GM18870 (cell line): ENCODE measurements at regions not wholly inside any gene's neighbourhood (a gene's known extent, or its start where the extent isn't known, plus 50 kb on each side); places are given as distances from the start of the nearest gene placed in this dataset.
"Not testable (repeated sequence)": the region's sequence is repeated elsewhere in the genome, so short reads cannot be mapped to it uniquely, and the experiment has no call there.

Experiments
- ATAC-seq: cut with Tn5 transposase; IDR thresholded peaks from one replicate; pipeline ENCODE4 v1.9.1; 2021; ENCODE audit warnings: moderate library complexity; ENCODE audit not compliant: unreplicated experiment

DNA sequence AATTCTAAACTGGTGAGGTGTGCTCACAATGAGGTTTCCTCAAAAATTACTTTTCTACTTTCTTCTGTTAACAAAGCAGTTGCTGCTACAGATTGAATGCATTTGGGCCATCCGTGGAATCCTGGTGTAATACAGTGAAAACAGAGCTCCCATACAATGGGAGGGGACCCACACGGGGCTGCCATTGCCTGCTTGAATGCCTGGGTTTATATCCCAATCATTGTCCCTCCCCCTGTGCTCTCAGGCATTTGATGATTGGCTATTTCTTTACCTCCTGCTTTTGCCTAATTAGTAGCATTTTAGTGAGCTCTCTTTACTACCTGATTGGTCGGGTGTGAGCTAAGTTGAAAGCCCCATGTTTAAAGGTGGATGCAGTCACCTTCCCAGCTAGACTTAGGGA is 52.9 kb upstream of the CSF1 start:
- ATAC-seq = not testable (repeated sequence)

DNA sequence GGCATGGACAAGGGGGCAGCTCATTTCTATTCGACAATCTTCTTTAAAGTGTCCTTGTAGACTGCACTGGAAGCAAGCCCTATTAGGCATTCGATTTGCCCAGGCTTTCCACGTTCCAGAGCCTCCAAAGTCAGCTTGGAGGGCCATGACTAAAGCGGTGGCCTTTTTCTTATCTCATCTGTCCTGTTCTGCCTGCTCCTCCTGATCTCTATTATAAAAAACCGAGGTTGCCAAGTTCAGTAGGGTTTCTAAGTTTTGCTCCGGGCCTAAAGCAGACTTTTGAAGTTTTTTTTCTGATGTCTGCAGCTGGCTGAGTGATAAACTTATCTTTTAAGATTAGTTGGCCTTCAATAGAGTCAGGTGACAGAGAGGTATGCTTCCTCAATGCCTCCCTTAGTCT is 54.7 kb upstream of the CSF1 start:
- ATAC-seq = not testable (repeated sequence)

DNA sequence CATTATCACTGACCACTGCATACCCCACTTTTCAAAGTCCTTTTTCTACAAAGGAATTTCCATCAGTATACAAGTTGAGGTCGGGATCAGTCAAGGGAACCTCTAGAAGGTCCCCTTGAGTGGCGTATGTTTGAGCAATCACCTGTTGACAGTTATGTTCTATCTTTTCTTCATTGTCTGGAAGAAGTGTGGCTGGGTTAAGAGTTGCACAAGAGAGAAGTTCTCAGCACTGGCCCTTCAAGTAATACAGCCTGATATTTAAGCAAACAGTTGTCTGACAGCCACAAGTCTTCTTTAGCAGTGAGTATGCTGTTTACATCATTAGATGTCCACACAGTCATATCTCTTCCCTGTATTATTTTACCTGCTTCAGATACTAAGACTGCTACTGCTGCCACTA is 56.7 kb upstream of the CSF1 start:
- not testable (repeated sequence) for ATAC-seq

DNA sequence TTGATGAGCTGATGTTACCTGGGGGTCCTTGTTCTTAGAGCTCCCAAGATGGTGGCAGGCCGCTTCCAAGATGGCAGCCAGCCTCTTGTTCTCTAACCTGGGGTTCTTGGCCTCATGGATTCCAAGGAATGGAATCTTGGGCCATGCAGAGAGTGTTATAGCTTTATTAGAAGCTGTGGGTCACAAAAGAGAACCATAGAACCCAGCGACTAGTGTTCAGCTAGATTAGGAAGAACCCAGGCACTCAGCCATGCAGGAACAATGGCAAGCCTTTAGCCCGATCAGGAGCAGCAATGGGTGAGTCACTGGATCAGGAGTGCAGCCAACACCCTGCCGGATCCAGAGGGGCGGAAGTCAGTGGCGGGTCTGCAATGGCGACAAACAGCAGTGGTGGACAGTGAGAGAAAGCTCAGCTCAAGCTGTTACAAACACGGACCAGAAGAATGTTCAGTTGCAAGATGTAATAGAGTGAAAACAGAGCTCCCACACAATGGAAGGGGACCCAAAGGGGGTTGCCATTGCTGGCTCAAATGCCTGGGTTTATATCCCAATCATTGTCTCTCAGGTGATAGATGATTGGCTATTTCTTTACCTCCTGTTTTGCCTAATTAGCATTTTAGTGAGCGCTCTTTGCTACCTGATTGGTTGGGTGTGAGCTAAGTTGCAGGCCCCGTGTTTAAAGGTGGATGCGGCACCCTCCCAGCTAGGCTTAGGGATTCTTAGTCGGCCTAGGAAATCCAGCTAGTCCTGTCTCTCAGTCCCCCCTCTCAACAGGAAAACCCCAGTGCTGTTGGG is 58.2 kb upstream of the CSF1 start:
- ATAC-seq = not testable (repeated sequence)

DNA sequence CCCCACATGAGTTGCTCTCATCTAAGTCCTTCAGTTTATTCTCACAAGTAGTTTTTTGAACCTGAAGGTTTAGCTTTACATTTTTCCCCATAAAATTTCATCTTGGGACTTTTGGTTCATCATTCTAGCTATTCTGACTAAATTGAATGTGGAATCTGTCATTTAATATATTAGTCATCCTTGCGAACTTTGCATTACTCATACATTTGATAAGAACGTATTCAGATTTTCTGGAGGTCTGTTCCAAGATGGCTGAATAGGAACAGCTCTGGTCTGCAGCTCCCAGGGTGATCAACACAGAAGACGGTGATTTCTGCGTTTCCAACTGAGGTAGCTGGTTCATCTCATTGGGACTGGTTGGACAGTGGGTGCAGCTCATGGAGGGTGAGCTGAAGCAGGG is 59.8 kb upstream of the CSF1 start:
- no peak for ATAC-seq

DNA sequence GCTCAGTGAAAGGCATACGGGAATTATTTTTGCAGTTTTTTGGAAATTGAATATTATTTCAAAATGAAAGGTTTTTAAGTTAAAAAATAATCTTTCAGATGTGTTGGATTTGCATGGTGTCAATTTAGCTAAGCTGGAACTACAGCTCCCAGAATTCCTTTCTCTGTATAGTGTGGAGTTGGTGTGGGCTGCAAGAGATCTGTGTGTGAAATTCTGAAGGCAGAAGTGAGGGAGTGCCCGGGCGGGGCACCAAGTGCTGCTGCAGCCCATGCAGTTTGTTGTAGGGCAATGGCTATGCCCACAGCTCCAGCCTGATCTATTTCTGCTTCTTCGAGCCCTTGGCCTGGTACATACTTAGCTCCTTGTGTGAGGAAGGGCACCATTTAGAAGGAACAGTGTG is 60.5 kb upstream of the CSF1 start:
- ATAC-seq = no peak

DNA sequence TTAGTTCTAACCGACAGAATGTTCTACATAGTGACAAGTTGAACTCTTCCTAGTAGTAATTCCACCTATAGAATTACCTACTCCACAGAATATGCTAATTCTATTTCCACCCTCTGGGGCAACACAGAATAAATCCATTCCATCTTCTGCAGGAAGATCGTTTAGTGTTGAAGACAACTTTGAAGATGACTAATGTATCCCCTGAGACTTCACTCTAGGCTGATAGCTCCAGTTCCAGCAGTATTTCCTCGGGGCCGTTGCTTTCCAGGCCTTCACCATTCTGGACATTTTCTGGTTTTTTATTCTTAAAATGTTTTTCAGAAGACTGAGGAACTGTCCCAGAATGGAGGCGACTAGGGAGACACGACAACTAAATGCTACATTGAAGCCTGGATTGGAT is 61.0 kb upstream of the CSF1 start:
- ATAC-seq = no peak

DNA sequence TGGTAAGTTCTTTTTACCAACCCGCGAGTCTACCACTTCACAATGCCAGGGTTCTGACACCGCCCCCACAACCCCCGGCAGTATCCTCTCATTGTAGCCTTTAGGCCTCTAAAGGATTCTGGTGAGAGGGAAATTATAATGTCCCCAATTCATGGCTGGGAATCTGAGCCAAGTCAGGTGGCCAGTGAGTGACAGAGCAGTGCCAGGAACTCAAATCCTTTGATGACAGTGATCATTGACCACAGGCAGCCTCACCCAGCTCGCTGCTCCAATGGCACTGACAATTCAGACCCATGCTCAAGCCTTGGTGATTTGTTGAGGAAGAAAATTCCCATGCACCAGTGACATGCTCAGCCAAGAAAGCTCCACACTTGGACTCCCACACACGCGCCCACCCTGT is 63.4 kb upstream of the CSF1 start:
- ATAC-seq = no peak

DNA sequence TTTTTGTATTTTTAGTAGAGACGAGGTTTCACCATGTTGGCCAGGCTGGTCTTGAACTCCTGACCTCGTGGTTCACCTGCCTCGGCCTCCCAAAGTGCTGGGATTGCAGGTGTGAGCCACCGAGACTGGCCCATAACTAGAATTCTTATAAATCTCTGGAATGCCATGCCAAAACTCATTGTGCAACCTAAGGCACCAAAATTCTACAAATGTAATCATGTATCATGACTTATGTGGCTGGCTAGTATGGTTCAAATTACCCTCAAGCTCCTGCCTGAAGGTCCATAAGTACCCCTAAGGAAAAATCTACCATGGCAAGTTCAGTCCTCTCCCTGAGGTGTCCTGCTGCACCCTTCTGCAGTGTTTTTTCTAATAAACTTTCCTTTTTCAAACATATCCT is 63.8 kb upstream of the CSF1 start:
- ATAC-seq = no peak

DNA sequence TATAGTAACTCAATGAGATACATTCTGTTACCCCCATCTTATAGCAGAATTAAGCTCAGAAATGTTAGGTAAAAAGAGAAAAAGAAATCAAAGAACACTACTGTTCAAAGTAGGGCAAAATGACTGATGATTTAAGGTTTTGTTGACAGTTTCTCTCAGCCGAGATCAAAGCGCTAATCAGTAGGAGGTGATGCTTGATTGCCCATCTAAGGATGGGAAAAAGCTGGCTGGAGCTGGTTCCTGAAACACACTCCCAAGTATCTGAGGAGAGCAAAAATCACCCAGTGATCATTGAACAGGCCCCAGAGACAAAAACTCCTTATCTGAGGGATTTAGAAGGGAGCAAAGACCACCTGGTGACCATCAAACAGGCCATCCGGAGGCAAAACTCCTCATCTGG is 64.5 kb upstream of the CSF1 start:
- ATAC-seq = no peak

DNA sequence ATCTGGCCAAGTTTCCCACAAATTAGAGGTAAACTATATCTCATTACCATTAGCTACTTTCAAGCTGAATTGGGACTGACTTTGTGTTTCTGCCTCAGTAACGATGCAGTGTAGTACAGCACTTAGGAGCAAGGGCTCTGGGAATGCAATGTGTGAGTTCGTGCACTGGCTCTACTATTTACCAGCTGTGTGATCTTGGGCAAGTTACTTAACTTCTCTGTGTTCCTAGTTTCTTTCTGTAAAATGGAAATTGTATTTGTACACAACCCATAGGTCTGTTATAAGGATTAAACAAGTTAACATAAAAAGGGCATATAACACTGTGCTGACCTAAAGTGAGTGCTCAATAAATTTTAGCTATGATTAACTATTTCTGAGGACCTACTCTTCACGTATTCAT is 65.0 kb upstream of the CSF1 start:
- ATAC-seq = no peak

DNA sequence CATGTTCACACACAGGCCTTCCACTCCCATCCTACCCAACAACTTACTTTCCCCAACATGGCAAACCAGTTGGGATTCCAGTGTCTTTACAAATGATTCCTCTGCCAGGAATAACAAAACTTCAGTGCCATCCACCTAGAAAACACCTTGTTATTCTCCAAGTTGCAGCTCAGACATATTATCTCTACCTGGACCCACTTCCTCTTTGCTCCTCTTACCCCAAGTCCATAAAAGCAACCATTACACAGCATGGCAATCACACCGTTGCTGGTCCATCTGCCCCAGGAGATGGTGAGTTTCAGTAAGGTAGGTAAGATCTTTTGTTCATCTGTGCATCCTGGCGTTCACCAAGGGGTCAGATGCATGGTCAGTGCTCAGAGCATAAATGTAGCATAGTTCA is 66.0 kb upstream of the CSF1 start:
- ATAC-seq = no peak

DNA sequence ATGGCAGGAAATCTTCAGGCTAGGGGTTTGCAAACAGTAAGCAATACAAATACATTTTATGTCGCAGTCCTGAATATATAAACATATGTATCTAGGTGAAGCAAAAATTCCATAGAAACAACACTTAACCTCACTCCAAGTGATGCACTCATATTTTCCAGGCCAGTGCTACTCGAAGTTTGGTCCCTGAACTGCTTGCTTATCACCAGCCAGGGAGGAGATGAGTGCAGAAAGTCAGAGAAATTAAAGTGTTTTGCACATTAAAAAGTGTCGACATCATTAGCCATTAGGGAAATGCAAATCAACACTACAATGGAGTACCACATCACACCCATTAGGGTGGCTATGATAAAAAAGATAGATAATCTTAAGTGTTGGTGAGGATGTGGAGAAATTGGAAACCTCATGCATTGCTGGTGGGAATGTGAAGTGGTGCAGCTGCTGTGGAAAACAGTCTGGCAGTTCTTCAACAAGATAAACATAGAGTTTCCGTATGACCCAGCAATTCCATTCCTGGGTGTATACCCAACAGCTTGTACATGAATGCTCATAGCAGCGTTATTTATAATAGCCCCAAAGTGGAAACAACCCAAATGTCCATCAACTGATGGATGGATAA is 70.5 kb upstream of the CSF1 start:
- ATAC-seq = no peak

DNA sequence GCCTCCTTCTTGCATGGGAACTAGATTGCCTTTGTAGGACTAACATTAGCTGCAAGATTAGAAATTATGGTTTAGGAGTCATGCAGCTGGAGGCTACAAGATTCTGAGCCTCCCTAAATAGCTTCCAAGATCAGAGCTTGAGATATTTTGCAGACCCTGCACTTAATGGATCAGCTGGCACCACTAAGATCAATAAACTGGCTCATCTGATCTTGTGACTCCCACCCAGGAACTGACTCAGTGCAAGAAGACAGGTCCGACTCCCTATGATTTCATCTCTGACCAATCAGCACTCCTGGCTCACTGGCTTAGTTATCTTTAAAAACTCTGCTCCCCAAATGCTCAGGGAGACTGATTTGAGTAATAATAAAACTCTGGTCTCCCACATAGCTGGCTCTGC is 71.4 kb upstream of the CSF1 start:
- not testable (repeated sequence) for ATAC-seq

DNA sequence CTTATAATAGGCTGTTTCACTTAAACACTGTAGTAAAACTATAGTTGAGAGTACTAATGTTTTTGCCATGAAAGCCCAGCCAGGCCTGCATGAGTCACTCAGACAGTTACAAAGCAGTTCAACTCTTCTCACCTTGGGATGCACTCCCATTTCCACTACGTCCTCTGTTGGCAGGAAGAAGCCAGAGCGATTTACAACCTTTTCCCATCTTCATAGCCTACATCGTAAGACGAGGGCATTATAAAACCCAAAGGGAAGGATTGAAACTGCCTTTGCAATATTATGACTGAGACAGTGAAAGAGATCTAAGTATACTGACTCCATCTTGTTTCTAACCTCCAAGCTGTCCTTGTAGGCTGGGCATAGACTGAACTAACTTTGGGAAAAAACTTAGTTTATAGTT is 71.8 kb upstream of the CSF1 start:
- no peak for ATAC-seq

DNA sequence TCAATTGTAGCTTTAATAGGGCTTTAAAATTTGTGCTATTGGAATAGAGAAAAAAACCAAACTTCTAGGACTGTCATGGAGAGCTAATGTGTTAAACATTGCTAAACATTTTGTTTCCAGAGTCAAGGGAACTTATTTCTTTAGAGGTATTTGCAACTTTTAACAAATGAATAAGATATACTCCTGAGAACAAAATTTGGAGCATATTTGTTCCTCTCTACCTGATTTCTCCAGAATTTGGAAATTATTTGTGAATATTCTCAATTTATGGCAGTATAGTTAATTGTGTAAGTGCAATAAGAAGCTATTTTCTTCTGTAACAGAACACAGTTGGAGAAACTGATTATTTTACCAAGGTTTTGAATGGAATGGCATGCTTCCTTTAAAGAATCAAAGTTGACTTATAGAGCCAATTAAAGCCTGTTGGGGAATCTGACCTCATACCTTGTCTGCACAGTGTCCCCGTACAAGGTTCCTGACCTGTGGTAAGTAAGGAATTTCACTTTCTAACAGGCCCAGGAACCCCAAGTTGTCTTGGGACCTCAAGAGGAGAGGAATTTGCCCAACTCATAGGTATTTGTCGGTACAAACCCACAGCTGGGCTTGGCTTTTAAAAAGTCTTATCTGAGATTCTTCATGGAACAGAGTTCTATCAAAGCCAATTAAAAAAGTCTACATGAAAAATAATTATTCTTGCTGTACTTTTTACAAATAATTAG is 72.6 kb upstream of the CSF1 start:
- no peak for ATAC-seq

DNA sequence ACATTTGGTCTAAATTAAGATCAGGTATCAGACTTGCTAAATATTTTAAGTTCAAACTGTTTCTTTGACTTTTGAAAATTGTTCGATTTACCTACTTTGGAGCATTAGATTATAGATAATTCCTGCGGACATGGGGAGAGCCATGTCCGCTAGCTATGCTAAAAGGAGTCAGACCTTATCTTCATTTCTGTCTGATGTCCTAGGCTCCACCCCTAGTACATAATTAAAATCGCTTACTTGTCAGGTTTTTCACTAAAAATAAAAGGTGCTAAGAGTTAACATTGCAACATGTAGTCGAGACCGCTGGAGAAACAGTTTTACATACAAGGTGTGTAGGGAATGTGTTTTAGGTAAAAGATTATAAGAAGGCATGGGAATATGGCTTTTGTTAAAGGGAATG is 71.9 kb upstream of the EPS8L3 start:
- not testable (repeated sequence) for ATAC-seq

DNA sequence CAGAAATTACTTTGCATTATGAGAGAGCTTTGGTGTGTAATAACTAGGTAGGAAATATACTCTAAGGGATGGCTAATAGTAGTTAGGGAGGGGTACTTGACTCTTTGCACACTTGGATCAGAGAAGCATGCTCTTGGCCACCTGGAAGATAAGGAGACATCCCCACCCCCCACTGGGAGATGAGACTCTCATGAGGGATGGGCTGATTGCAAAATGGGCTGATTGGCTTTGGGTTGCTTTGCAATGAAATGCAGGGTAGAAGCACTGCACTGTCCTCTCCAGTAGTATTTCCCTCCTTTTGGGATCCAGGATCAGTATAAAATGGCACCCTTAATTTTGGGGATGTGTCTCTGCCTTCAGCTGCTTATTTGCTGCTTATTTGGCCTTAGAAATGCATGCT is 71.2 kb upstream of the EPS8L3 start:
- no peak for ATAC-seq

DNA sequence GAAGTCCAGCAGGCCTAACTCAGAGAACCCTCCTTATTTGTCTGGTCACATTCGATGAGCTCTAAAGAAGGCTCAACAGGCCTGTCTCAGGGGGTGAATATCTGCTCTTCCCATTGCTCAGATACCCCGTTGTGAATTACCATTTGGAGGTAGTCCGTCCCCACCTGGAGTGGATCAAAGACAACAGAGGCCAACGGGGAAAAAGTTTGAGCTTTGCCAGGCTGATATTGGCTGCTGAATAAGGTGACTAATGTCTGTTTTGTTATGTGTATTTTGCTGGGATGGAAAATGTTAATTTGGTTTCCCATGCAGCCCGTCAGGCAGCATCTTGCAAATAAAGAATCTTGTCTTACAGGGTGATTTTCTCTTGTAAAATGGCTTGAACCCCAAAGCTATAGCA is 69.2 kb upstream of the EPS8L3 start:
- ATAC-seq = no peak

DNA sequence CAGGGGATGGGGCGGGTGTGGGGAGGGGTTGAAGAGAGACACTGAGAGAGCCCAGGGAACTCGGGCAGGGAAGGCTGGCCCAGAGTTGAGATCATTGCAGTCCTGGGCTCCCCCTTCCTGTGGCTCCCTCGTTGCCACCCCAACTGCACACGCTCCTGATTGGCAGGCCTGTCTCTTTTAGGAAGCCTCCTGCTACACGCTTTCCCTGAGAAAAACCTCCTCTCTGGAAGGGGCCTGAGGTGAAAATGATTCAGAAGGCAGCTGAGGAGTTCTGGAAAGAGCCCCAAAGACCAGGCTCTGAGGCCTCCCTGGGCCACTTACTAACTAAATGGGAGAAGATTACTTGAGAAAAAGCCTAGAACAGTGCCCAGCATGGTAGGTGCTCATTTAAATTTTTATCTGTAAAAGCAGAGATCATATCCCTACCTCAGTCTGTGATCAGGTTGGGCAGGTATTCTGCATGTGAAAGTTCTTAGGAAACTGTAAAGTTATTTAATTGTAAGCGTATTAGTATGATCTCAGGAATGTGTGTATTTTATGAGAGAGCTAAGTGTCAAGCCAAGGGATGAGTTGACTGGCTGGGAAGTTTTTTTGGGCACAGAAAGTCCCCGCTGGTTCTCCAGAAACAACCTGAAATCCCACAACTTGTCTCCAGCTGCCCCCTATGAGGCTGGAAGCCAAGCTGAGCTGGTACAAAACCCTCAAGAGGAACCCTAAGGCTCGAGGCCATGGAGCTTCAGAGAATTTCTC is 65.2 kb upstream of the EPS8L3 start:
- no peak for ATAC-seq

DNA sequence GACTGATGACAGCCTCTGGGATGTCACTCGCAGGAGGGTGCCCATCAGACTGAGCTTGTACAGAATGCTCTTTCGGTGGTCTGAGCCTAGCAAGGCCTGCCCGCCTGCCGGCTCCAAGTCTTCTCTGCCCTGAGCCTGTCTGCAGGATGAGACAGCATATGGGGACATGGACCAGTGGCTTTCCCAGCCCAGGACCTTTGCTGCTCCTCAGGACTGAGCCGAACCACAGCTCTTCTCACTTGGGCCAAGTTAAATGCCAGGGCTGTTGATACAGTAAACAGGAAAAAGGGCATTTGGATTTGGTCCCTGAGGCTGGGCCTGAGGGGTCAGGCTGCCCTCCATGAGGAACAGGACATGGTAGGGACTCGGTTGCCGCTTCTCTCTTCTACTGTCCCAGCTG is 64.3 kb upstream of the EPS8L3 start:
- no peak for ATAC-seq
